Left lung (tissue), 4 donors: ENCODE measurements at regions not wholly inside any gene's neighbourhood (a gene's known extent, or its start where the extent isn't known, plus 50 kb on each side); places are given as distances from the start of the nearest gene placed in this dataset.
A peak's percentile ranks its signal among the peaks of the same experiment; 100 is the strongest.

Source experiments
- ATAC-seq: fragments of 200-7000 bp; cut with Tn5 transposase; one replicate; pipeline ENCODE4 v1.9.1; 2020; ENCODE audit warnings: moderate library complexity
- DNase-seq, 4 donors: peaks; one replicate each; pipeline ENCODE4 v3.0.0-alpha.2; 2013 to 2020
- H3K27ac ChIP-seq, 2 donors: fragments of 200-600 bp; sonication (generic) in 1 of 2; one replicate each; pipeline versions ENCODE4 v1.5.0 to v1.8.0; 2020 to 2021
- H3K27me3 ChIP-seq, 2 donors: fragments of 200-600 bp; sonication (generic) in 1 of 2; one replicate each; pipeline versions ENCODE4 v1.5.0 to v1.8.0; 2020 to 2021
- H3K36me3 ChIP-seq, 2 donors: fragments of 200-600 bp; sonication (generic) in 1 of 2; one replicate each; pipeline versions ENCODE4 v1.5.0 to v1.8.0; 2020 to 2021
- H3K4me1 ChIP-seq, 2 donors: fragments of 200-600 bp; one replicate each; pipeline ENCODE4 v1.8.0; 2021
- H3K4me3 ChIP-seq, 2 donors: fragments of 200-600 bp; sonication (generic) in 1 of 2; one replicate each; pipeline versions ENCODE4 v1.5.0 to v1.8.0; 2020 to 2021; ENCODE audit warnings: mild to moderate bottlenecking in 1 of 2
- H3K9me3 ChIP-seq, 2 donors: fragments of 200-600 bp; sonication (generic) in 1 of 2; one replicate each; pipeline versions ENCODE4 v1.5.0 to v1.8.0; 2020 to 2021
- intact Hi-C, 2 donors: fragments of 100-400 bp; cut with DNase I; formaldehyde crosslinking; loops; one replicate each; pipeline versions ENCODE4 v1.11.2 to v1.14.2; 2022
- TF ChIP-seq, protein P1 (sequence below), 2 donors: fragments of 200-600 bp; sonication (generic) in 1 of 2; IDR thresholded peaks; one replicate each; pipeline versions ENCODE4 v1.5.0 to v1.8.0; 2021; ENCODE audit warnings: antibody characterized with exemption in 2 of 2
- donor health status: DM: no; HTN: yes; CAD: no.
- donor health status: DM: no; HTN: no; CAD: no.

DNA sequence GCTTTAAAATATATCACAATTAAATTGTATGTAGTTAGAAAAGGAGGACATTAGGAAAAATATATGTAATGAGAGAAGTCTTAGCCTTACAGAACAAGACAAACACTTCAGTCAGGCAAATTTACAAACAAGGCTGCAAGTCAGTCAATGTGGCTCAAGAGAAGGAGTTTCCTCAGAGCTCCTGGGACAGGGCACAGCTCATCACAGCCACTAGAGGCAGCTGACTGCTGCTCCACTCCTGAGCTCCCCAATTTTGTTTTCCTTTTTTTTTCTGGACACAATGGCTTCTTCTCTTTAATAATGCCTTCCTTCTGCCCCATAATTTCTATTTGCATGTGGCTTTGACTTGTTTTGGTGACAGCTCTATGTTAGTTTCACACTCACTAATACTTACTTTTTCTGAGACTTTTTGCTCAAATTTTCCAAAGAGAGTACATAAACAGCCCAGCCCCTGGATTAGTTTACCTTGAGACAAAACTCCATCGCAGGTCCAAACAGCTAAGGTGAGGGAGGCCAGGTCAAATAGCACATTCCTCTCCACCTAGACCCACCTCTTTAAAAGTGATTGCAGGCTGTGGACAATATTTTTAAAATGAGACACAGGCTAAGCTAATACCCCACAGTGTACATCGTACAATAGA lies 850.4 kb upstream of the FRG1 start:
- H3K4me1 ChIP-seq = no peaks in the 10 kb centered on the region
- no peak overlapping the region for H3K27ac ChIP-seq
- peak in 1 of 4 donors; percentile 20 for DNase-seq
- TF ChIP-seq, protein P1, sequence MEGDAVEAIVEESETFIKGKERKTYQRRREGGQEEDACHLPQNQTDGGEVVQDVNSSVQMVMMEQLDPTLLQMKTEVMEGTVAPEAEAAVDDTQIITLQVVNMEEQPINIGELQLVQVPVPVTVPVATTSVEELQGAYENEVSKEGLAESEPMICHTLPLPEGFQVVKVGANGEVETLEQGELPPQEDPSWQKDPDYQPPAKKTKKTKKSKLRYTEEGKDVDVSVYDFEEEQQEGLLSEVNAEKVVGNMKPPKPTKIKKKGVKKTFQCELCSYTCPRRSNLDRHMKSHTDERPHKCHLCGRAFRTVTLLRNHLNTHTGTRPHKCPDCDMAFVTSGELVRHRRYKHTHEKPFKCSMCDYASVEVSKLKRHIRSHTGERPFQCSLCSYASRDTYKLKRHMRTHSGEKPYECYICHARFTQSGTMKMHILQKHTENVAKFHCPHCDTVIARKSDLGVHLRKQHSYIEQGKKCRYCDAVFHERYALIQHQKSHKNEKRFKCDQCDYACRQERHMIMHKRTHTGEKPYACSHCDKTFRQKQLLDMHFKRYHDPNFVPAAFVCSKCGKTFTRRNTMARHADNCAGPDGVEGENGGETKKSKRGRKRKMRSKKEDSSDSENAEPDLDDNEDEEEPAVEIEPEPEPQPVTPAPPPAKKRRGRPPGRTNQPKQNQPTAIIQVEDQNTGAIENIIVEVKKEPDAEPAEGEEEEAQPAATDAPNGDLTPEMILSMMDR (IDR thresholded peaks at IDR 0.05) = no peak
- intact Hi-C loops = no loop called here
- H3K4me3 ChIP-seq = no peak overlapping the region
- peak; percentile 19 for ATAC-seq
- H3K9me3 ChIP-seq = no peaks in the 10 kb centered on the region
- H3K27me3 ChIP-seq = no peaks in the 10 kb centered on the region
- no peaks in the 10 kb centered on the region for H3K36me3 ChIP-seq

DNA sequence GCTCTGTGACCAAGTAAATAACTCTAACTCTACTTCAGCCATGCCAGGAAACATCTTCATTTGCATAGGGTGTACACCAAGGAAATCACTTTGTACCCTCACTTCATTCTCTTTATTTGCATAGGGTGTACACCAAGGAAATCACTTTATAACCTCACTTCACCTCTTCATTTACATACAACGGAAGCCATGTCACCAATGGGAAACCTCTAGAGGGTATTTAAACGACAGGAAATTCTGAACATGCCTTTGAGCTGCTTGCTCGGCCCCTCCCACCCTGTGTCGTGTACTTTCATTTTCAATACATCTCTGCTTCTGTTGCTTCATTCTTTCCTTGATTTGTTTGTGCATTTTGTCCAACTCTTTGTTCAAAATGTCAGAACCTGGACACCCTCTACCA lies 848.1 kb upstream of the FRG1 start:
- ATAC-seq = no peak
- no peak overlapping the region for H3K4me3 ChIP-seq
- TF ChIP-seq, protein P1 (IDR thresholded peaks at IDR 0.05) = no peak

DNA sequence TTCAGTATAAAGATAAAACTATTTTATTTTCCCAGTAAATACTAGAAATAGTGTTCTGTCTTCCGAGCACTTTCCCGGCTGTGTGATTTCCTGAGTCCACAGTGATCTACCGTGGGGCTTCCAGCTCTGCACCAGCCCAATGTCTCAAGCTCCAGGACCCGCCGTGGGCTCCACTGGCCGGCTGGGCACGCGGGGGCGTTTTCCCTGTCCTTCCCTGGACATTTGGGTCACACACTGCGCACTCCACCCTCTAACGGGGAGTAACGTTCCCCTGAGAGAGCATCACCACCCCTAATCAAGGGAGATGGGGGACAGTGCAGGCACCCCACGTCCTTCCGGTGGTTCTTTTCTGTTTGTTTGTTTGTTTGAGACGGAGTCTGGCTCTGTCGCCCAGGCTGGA lies 844.6 kb upstream of the FRG1 start:
- Histone ChIP-seq H3K27me3 (no peaks in the 10 kb centered on the region), H3K36me3 (no peaks in the 10 kb centered on the region), H3K4me1 (no peaks in the 10 kb centered on the region), H3K27ac (no peak overlapping the region), H3K9me3 (peaks cover 0 to 6% of the 10 kb centered on the region in 2 donors), H3K4me3 (no peak overlapping the region)
- TF ChIP-seq, protein P1 (IDR thresholded peaks at IDR 0.05) = no peak
- DNase-seq (peak in 1 of 4 donors; percentile 51), ATAC-seq (no peak)
- intact Hi-C loops = no loop called here

More for the DNA sequence above, 848.1 kb upstream of the FRG1 start:
- H3K27ac ChIP-seq = no peak overlapping the region
- no peaks in the 10 kb centered on the region for H3K27me3 ChIP-seq
- intact Hi-C loops = no loop called here
- no peaks in the 10 kb centered on the region for H3K36me3 ChIP-seq
- no peak for DNase-seq
- peaks cover 0 to 6% of the 10 kb centered on the region in 2 donors for H3K9me3 ChIP-seq
- no peaks in the 10 kb centered on the region for H3K4me1 ChIP-seq

DNA sequence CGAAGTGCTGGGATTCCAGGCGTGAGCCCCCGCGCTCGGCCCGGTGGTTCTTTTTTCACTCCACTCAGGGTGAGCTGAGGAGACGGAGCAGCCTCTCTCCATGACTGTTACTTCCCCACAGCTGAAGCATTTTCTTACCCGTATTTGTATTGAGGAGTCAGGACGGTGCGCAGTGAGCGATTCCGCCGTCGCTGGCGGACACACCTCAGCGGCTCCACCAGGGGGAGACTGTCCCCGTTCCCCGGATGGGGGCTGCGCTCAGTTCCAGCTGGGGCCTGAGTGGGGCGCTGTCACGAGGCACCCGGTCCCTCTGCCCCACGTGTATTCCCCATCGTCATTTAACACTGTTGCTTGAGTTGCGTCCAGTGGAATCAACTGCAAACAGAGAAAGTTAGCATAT lies 844.0 kb upstream of the FRG1 start:
- no peak overlapping the region for H3K4me3 ChIP-seq
- DNase-seq = peak in 1 of 4 donors; percentile 65
- H3K27ac ChIP-seq = no peak overlapping the region
- H3K27me3 ChIP-seq = no peaks in the 10 kb centered on the region
- peaks cover 0 to 6% of the 10 kb centered on the region in 2 donors for H3K9me3 ChIP-seq
- TF ChIP-seq, protein P1 (IDR thresholded peaks at IDR 0.05) = no peak
- intact Hi-C loops = no loop called here
- no peaks in the 10 kb centered on the region for H3K36me3 ChIP-seq
- H3K4me1 ChIP-seq = no peaks in the 10 kb centered on the region
- ATAC-seq = no peak

DNA sequence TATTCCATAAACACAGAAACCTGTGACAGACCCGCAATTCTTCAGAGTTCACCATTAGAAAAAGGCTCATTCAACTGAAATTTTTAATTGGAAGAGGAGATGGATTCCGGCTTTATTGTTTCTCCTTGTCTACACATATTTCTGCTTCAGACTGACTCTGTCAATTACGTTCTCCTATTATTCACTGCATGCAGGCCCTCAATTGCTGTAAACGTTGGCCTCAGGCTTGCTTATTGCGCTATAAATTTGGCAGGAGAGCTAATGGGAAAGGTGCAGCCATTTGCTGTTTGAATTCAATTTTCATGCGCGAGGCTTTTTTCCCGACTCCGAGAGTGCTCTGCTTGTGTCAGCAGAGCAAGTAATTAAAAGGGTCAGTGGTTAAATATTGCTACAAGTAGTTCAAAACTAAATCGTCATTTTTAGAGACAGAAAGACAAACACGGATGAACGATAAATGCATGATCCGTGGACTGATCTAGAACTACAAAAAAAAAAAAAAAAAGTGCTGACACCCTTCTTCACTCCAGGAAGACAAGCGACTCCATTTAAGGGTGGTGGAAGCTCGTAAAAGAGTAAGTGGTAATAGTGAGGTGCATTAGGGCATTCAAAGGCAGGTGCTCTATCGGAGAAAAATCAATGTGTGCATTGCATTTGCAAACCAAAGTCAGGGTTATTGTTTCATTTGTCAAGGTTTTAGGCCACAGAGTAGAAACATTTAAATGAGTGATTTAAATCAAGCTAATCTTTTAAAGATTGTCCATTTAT lies 841.6 kb upstream of the FRG1 start:
- no peak for ATAC-seq
- Histone ChIP-seq H3K27ac (no peak overlapping the region), H3K9me3 (peaks cover 0 to 6% of the 10 kb centered on the region in 2 donors), H3K36me3 (no peaks in the 10 kb centered on the region), H3K4me3 (no peak overlapping the region), H3K4me1 (no peaks in the 10 kb centered on the region), H3K27me3 (no peaks in the 10 kb centered on the region)
- intact Hi-C loops = no loop called here
- TF ChIP-seq, protein P1 (IDR thresholded peaks at IDR 0.05) = no peak
- no peak for DNase-seq
